ENCODE measurements at regions not wholly inside any gene's neighbourhood (a gene's known extent, or its start where the extent isn't known, plus 50 kb on each side); places are given as distances from the start of the nearest gene placed in this dataset.

DNA sequence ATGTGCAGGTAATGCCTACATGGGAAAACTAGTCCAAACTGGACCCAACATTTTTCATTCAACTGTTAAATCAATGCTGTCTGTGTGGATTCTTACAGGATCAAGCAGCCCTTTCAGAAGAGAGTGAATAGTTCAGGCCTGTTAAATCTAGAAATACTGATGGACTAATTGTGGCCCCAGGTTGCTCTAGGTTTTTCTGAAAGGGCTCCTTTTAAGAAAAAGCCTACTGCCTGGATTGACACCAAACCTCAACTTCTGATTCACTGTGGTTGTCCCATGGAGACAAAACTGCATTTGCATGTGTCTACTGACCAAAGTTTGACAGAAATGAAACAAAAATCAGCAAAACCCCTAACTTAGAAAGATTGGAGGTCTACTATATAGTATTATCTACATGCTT, 437.0 kb downstream of the KLF12 start:
- DNase-seq: no peak

DNA sequence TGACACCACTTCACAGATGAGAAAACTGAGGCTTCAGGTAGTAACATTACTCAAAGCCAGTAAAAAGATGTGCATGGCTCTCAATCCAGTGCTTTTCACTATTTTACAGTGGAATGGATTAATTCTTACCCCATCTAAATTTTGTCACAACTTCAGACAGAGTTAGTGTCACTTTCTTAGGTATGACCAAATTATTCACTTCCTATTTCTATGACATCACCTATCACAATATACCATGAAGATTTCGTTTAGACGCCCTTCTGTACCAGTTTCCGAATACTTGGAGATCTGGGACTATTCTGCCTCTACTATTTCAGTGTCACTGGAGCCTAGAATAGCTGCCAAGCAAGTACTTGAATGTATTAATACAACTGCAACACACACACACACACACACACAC, 437.5 kb downstream of the KLF12 start:
- DNase-seq: no peak

DNA sequence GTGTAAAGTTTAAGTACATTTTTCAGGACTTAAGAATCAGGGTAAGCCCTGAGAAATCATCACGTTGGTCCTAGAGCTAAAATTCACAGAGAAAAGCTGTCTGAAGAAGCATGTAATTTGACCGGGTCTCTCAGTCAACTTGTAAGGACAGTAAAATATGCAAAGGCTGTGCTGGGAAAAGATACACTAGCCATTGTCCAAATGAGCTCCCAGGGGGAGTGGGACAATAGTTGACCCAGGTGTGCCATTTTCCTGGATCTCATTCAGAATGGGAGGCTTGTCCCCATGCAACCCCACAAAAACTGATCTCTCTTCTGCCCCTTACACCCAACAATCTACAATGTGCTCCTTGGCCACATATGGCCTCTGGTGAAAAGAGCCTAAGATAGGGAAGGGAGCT, 437.9 kb downstream of the KLF12 start:
- DNase-seq: no peak

DNA sequence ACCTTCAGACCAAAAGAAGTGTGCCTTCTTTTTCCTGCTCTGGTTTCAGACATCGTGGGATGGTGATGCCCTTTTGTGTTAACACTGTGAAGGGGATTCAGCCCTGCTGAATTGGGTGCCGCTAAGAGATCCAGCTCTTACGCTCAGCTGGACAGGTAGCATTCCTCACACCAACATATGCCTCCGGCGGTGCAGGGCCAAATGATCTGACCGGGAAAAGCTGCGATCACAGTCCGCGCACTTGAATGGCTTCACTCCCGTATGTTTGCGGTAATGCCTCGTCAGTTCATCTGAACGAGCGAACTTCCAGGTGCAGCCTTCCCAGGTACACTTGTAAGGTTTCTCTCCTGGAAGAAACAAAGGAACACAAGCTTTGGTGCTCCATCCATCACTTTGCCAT, 438.9 kb downstream of the KLF12 start:
- DNase-seq: no peak

DNA sequence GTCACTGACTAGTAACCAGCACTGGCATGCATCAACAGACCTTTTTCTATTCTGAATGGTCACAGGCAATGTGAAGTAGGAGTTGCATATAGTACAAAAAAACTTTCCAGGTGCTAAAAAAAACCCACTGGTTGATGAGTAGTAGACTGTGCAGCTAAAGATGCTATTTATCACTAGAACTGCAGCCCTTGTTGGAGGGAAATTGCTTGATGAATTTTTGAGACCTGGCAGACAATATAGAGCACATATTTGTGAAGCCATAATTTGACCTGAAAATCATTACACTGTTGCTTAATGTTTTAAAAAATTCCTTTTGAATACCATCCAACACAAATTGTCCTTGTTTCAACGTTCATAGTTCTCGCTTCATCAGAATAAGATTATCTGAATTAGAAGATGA, 441.0 kb downstream of the KLF12 start:
- no peak for DNase-seq

DNA sequence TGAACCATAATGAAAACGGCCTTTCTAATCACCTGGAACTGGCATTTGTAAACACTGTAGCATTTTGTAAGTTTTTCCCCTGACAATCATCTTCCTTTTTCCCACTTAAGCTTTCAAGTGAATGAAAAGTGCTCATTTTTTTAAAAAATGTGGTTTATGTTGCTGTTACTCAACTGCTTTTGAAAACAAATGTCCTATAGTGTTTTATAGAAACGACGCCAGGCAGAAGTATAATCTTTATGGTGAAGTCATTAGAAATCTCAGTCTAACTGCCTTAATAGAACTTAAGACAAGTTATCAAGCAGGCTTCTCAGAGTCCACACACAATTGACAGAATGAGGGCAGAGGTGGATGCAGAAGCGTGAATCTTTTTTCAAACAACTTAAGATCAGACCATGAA, 442.3 kb downstream of the KLF12 start:
- DNase-seq: no peak

DNA sequence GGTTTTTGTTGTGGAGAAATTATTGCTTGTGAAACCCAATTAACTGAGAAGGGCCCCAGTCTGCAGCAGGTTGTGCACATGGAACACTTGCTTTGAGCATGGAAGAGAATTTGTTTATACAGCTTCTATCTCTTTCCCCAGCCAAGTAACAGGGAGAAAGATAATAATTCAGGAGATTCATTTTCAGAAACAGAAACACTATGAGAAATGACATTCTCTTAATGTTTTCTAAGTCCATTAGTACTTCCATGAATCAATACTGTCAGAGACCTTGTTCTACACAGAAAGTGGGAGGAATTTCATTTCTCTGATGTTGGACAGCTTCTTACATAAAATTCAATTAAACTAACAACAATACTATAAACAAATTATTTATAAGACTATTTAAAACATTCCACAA, 446.3 kb downstream of the KLF12 start:
- no peak for DNase-seq

DNA sequence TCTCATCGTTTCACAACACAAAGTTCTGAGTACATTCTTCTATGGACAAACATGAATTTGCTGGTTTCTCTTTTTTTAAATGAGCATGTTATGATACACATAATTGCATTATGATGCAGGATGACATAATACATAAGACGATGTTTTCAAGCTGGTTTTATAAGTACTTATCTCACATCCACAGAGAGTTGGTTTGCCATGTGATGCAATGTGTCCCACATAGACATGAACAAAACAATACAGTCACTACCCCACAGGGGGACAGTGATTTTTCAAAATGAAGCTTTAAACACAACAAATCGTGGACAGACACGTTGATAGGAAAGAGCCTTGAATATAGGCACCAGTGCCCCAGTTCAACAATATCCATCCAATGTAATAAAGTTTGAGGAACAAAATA, 447.1 kb downstream of the KLF12 start:
- no peak for DNase-seq

DNA sequence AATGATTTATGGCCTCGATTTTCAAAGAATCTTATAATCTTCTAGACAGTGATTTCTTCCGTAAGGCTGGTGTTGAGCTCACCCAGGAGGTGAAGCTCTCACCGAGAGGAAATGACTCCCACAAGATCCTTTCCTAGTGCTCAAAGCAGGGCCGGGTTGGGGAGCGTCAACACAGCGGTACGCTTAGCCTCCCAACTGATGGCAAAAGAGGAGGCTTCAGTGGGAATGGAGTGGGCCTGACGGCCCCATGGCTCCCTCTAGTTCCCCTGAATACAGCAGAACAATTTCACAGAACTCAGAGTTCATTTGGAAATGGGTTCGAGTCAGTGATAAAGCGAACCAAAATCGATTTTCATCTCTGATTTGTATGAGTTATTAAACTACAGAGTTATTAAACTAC, 449.5 kb downstream of the KLF12 start:
- DNase-seq: no peak

DNA sequence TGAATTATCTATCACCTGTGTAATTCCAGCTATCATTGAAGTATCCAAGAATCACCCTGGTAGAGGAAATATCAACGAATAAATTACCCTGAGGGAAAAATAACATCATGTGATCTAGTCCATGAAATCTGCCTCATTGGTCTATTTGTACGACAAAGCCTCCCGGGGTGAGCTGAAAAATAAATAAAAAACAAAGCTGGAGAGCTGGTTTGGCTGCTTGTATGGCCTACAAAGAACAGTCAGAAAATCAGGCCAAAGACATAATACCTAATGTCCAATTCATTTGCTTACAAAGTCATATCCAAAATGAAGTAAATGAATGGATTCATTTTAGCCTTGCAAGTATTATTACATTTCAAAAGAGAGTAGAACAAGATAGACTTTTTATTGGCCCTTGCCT, 449.9 kb downstream of the KLF12 start:
- DNase-seq: no peak

DNA sequence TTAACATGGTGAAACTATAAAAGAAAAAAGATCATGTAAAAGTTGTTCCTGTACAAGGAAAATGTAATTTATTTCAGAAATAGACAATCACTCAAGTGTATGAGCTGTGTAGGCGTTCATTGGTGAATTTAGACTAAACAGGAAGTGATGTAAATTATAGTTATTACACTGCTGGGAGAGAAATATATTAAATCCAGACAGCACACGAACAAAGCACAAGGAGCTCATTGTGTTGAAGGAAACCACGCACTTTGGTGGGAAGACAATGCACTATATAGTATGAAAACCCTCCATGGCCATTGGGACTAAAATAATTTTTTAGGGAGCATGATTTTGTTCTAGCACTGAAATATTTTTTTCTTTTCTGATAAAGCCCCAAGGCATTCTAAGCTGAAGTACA, 450.5 kb downstream of the KLF12 start:
- no peak for DNase-seq

DNA sequence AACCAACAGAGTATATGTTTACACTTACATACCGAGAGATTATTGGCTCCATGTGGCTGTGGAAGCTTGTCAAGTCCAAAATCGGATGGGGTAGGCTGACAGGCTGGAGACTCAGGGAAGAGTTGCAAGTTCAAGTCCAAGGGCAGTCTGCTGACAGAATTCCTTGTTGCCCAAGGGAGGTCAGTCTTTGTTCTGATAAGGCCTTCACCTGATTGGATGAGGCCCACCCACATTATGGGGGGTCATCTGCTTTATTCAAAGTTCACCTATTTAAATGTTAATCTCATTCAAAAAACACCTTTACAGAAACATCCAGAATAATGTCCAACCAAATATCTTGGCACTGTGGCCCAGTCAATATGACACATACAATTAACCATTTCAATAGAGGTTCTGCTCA, 452.4 kb downstream of the KLF12 start:
- no peak for DNase-seq

DNA sequence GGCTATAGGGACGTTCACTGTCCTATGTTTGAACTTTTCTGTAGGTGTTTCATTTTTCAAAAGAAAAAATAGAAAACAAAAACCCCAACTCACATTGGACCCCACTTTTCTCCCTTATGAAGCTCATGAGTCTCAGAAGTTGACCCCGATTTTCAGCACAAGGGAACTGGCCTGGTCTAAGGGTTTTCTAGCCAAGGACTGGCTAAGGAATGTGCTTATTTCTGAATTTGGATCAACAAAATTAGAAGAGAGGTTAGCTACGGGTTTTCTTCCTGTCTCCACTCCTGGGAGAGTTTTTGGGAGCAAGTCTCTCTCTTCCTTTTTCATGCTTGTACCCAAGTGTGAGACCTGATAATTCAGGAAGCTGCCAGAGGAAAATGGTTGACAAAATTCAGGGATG, 453.2 kb downstream of the KLF12 start:
- DNase-seq: no peak

DNA sequence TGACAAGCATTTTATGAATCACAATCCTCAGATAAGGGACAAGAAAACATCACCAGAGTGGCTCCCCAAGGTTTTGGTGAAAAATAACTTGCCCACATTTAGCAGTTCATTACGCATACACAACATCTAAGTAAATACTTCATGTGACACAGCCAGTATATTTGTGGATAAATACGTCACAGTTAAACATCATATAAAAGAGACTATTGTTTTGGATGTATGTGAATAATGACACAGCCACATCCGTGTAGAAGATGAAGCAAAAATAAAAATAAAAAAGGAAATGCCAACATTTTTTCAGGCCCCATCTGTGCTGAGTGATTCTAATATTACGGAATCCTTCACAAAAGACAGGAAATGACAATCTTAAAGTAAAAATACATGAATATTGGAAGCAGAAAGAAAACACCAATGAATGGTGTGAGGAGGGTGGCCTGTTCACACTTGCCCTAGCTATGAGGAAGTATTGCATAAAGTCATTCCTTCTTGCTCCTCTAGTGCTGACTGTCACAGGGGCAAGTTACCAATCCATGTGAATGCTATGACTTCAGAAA, 457.1 kb downstream of the KLF12 start:
- DNase-seq: no peak

DNA sequence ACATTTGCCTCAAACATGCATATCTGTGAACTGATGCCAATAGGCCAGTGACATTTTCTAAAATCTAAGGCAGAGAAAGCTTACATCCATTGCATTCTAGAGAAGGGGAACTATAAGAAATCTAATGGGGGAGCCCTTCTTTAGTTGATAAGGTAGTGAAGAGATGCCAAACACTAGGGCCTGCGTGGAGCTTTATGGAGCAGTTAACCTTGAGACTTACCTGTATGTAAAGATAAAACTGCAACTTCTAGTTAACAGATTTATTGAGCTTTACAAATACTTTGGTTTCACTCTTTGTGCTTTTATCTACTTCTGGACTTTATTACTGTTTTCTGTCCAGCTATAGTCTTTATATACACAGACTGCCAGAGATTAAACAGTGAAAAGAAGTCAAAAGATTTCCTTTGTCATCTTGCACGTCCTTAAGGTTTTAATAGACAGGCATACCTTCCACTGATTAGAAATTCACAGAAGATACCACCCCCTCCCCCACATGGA, 457.6 kb downstream of the KLF12 start:
- DNase-seq: no peak

DNA sequence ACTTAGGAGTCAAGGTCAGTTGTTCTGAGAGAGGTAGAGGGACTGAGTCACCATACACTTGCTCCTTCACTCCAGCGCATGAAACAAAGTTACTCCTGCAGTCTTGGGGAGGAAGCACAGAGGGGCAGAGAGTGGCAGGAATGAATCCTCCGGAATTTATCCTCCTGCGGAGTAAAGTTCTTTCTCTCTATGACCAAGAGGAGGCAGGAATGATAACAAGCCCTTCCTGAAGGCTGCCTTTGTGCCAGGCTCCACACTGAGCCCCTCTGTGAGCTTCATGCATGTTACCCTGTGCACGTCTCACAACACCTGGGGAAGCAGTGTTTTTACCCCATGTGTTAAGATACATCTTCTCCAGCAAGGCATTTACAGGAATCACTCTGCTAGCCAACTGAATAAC, 458.4 kb downstream of the KLF12 start:
- DNase-seq: no peak

DNA sequence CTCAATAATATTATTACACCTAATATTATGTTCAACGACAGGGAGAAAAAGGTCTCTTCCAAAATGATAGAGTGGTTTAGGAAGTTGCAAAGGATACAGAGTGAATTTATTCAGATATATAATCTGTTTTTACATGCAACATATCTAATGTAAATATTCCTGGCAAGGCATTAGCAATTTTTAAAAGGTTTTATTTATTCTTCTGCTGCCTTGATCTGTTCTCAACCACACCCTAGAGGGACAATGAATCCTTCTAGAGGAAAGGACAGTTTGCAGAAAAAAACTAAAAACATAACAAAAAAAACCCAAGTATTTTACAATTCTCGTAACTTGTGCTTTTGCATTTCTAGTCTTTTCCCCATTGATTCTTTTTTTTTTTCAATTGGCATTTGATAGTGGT, 459.6 kb downstream of the KLF12 start:
- DNase-seq: no peak

DNA sequence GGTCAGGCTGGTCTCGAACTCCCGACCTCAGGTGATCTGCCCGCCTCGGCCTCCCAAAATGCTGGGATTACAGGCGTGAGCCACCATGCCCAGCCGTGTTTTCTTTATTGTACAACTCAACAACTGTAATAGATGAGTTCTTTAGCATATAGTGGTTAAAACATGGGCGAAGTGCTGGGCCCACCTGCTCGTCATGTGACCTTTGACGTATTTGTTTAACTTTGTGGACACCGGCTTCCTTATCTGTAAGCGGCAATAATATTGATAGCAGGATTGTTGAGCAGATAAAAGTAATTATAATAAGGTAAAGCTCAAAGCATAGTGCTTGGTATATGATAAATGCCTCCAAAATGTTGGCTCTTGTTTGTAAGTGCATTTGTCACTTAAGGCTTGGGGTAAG, 460.3 kb downstream of the KLF12 start:
- DNase-seq: no peak

DNA sequence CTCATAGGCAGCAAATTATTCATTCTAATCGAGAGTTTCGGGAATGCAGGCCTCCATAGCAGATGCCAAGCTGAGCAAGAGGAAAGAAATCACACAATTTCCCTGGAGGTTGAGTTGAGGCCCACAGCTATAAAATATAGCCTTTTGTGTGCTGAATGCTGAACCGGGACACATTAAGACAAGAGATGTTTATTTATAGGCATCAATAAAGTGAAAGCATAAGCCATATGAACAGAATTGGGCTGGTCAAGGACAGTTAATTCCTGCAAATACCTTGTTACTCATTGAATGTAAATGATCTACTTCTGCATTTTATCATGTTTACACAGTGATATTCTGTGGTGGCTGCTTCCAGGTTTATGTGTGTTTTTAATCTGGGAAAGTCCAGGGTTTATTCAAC, 461.7 kb downstream of the KLF12 start:
- no peak for DNase-seq

DNA sequence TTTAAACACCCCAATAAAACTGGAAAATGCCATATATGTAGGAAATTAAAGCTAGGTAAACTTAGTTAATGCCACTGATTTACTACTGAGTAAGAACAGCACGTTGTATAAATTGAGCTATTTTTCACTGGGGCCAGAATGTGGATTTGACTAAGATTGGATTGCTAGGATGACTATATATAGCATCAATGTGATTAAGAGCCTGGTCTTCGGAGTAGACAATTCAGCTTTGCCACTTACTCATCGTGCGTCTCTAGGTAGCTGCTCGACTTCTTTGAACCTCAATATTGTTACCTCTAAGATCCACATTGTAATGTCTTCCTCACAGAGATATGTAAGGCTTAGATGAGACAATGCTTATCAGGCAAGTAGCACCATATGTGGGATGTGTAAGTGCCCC, 462.5 kb downstream of the KLF12 start:
- DNase-seq: no peak

DNA sequence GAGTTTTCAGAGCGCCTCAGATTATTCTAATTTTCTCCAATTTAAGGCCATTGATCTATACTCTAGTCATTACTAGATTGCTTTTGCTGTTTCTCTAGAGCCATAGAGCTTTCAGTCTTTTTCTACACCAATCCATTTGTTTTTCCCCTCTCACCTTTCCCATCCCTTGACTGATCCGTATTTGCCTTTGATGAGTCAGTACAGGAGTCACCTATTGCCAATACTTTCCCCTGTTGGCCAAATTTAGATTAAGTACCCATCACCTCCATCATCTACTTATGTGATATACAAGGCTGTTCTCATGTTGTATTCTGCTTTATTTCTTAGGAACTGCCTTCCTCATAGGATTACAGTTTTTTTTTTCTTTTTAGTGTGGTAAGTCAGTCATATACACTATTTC, 463.2 kb downstream of the KLF12 start:
- DNase-seq: no peak

DNA sequence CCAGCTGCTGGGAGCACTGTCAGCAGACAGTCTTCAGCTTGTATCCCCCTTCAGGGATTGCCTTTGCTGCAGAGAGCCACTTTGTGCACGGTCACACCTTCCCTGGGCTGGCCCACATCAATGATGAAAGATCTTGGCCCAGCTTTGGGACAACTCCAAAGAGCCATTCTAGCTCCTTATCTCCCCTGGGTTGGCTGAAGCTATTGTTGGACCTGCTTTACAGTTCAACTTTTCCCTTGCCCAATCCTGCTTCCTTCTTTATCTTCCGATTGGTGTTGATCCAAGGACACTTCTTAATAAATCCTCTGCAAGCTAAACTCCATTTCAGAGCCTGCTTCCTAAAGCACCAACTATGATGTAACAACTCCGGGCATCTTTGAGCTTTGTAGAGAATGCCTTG, 466.4 kb downstream of the KLF12 start:
- DNase-seq: no peak

DNA sequence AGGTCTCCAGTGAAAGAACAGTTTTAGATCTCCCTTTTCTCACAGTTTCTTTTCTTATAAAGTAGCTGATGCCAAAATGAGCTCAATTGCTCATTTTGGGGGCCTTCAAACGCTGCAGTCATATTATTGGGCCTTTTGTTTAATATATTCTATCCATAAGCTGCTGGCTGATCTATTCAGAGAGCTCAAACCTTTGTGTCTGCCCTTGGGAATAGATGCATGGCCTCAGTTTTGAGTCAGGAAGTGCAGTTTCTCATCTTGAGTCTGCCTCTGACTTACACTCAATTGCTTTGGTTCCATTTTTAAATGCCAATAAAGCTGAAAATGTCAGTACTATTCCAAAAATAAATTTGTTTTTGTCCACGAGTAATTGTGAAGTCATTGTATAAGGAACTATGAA, 468.9 kb downstream of the KLF12 start:
- no peak for DNase-seq

DNA sequence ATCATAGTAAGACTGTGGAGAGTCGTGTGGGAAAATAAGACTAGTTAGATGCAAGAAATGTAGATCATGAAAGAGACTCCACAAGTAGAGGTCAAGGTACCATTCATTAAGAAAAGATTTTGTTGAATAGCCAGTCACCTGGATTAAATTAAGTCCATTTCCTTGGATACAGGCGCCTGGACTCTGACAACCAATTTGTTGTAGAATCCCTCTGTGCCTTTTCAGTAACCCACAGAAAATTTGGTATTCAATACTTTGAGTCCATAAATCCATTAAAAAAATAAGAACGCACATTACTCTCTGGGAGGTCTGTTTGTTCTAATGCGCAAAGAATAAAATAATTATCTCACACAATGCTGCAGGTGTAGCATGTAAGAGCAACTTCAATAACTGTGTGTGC, 469.4 kb downstream of the KLF12 start:
- no peak for DNase-seq

DNA sequence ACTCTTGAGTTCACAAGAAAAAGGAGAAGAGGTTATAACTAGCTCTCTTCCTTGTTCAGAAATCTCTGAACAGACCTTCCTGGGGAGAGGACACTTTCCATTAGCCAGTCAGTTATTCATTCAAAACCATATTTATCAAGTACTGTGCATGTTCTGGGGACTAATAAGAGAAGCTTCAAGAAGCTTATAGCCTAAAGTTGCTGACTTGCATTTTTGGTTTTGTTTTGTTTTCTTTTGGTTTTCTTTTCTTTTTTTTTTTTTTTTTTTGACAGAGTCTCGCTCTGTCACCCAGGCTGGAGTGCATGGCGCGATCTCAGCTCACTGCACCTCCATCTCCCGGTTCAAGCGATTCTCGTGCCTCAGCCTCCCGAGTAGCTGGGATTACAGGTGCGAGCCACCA, 471.4 kb downstream of the KLF12 start:
- no peak for DNase-seq

All from activated CD4-positive, alpha-beta T cell treated with anti-CD3 and anti-CD28 coated beads, Interleukin-2, Interleukin-6, amounts not matched to agents 100 ng/mL and 50 ng/mL, durations not matched to agents 16 hours and 8 hours (primary cell).